Karpas-422 (cell line): ENCODE measurements at regions not wholly inside any gene's neighbourhood (a gene's known extent, or its start where the extent isn't known, plus 50 kb on each side); places are given as distances from the start of the nearest gene placed in this dataset.

Experiments used
- DNase-seq: peaks from one replicate; pipeline ENCODE4 v3.0.0-alpha.2; 2015
- H2AFZ ChIP-seq: fragments of 200-600 bp; sonication (generic); 2 replicates; pipeline ENCODE4 v1.6.1; 2014; ENCODE audit warnings: antibody characterized with exemption, low read length, mixed read lengths
- H3K27ac ChIP-seq: fragments of 200-600 bp; sonication (generic); 2 replicates; pipeline ENCODE4 v1.5.1; 2014; ENCODE audit warnings: mild to moderate bottlenecking, low read length, moderate library complexity
- H3K27me3 ChIP-seq: fragments of 200-600 bp; sonication (generic); 2 replicates; pipeline ENCODE4 v1.6.1; 2014; ENCODE audit warnings: low read length, mixed read lengths
- H3K36me3 ChIP-seq: fragments of 200-600 bp; sonication (generic); 2 replicates; pipeline ENCODE4 v1.6.1; 2014; ENCODE audit warnings: low read length, mixed read lengths; ENCODE audit not compliant: insufficient read depth
- H3K4me1 ChIP-seq: fragments of 200-600 bp; sonication (generic); 2 replicates; pipeline ENCODE4 v1.6.1; 2014; ENCODE audit warnings: mild to moderate bottlenecking, low read length, mixed read lengths
- H3K4me2 ChIP-seq: fragments of 200-600 bp; sonication (generic); 2 replicates; pipeline ENCODE4 v1.6.1; 2014; ENCODE audit warnings: low read length, low read depth, mild to moderate bottlenecking; ENCODE audit not compliant: poor library complexity, severe bottlenecking
- H3K4me3 ChIP-seq: fragments of 200-600 bp; sonication (generic); 2 replicates; pipeline ENCODE4 v1.5.1; 2014; ENCODE audit warnings: mild to moderate bottlenecking, antibody characterized with exemption, low read length, mixed read lengths
- H3K79me2 ChIP-seq: fragments of 200-600 bp; sonication (generic); 2 replicates; pipeline ENCODE4 v1.6.1; 2014; ENCODE audit warnings: mild to moderate bottlenecking, low read length, mixed read lengths
- H3K9ac ChIP-seq: fragments of 200-600 bp; sonication (generic); 2 replicates; pipeline ENCODE4 v1.6.0; 2014; ENCODE audit warnings: low read length
- H3K9me2 ChIP-seq: fragments of 200-600 bp; sonication (generic), shearing (Covaris generic); replicated peaks from 2 replicates; pipeline ENCODE4 v1.6.0; 2014; ENCODE audit warnings: mild to moderate bottlenecking, low read length, moderate library complexity; ENCODE audit not compliant: insufficient read depth
- H3K9me3 ChIP-seq: fragments of 300-700, 200-600 bp; sonication (generic); 2 replicates; pipeline ENCODE4 v1.6.1; 2014; ENCODE audit warnings: low read length, mixed read lengths
- H4K20me1 ChIP-seq: fragments of 200-600 bp; sonication (generic); 2 replicates; pipeline ENCODE4 v1.6.1; 2014; ENCODE audit warnings: mild to moderate bottlenecking, antibody characterized with exemption, low read length, low read depth; ENCODE audit not compliant: insufficient read depth

GRCh38 chr1:228865627-228866330, 130.5 kb downstream of the RHOU start:
- Histone ChIP-seq H3K4me2 (no peak overlapping the region), H3K9me2 (no peaks in the 10 kb centered on the region), H3K4me3 (no peak overlapping the region), H3K4me1 (no peaks in the 10 kb centered on the region), H3K27ac (no peak overlapping the region), H3K9me3 (no peaks in the 10 kb centered on the region), H3K27me3 (no peaks in the 10 kb centered on the region), H3K36me3 (no peaks in the 10 kb centered on the region), H4K20me1 (no peaks in the 10 kb centered on the region), H3K9ac (no peak overlapping the region), H2AFZ (no peak overlapping the region), H3K79me2 (no peaks in the 10 kb centered on the region)
- no peak for DNase-seq

- no peaks in the 10 kb centered on the region for H3K9me2 ChIP-seq
- H2AFZ ChIP-seq: no peak overlapping the region
- no peaks in the 10 kb centered on the region for H3K36me3 ChIP-seq
- H3K4me1 ChIP-seq: no peaks in the 10 kb centered on the region
- H3K9ac ChIP-seq: no peak overlapping the region
- H3K27ac ChIP-seq: no peak overlapping the region
- H3K79me2 ChIP-seq: no peaks in the 10 kb centered on the region
- H3K9me3 ChIP-seq: no peaks in the 10 kb centered on the region
- no peak overlapping the region for H3K4me3 ChIP-seq
- H3K4me2 ChIP-seq: no peak overlapping the region
- H4K20me1 ChIP-seq: no peaks in the 10 kb centered on the region
- DNase-seq: no peak
- no peaks in the 10 kb centered on the region for H3K27me3 ChIP-seq
Observed at GRCh38 chr1:228866468-228866867, 131.2 kb downstream of the RHOU start.

GRCh38 chr1:228867108-228867950, 132.1 kb downstream of the RHOU start:
- Histone ChIP-seq H3K9me3 (no peaks in the 10 kb centered on the region), H3K4me1 (no peaks in the 10 kb centered on the region), H3K36me3 (no peaks in the 10 kb centered on the region), H3K9ac (no peak overlapping the region), H3K9me2 (no peaks in the 10 kb centered on the region), H3K27me3 (no peaks in the 10 kb centered on the region), H3K79me2 (no peaks in the 10 kb centered on the region), H3K27ac (no peak overlapping the region), H3K4me3 (no peak overlapping the region), H3K4me2 (no peak overlapping the region), H2AFZ (no peak overlapping the region), H4K20me1 (no peaks in the 10 kb centered on the region)
- DNase-seq: no peak

- Histone ChIP-seq H3K9ac (no peak overlapping the region), H3K4me2 (no peak overlapping the region), H3K9me3 (no peaks in the 10 kb centered on the region), H3K4me1 (no peaks in the 10 kb centered on the region), H3K4me3 (no peak overlapping the region), H3K27me3 (no peaks in the 10 kb centered on the region), H2AFZ (no peak overlapping the region), H3K9me2 (no peaks in the 10 kb centered on the region), H4K20me1 (no peaks in the 10 kb centered on the region), H3K36me3 (no peaks in the 10 kb centered on the region), H3K27ac (no peak overlapping the region), H3K79me2 (no peaks in the 10 kb centered on the region)
- no peak for DNase-seq
Observed at GRCh38 chr1:228867951-228868730, 132.9 kb downstream of the RHOU start.

GRCh38 chr1:228868731-228869024, 133.4 kb downstream of the RHOU start:
- no peaks in the 10 kb centered on the region for H3K4me1 ChIP-seq
- H3K36me3 ChIP-seq: no peaks in the 10 kb centered on the region
- H3K9ac ChIP-seq: no peak overlapping the region
- no peak overlapping the region for H3K4me2 ChIP-seq
- no peak for DNase-seq
- no peaks in the 10 kb centered on the region for H3K9me2 ChIP-seq
- H2AFZ ChIP-seq: no peak overlapping the region
- no peaks in the 10 kb centered on the region for H4K20me1 ChIP-seq
- no peaks in the 10 kb centered on the region for H3K27me3 ChIP-seq
- H3K79me2 ChIP-seq: no peaks in the 10 kb centered on the region
- no peaks in the 10 kb centered on the region for H3K9me3 ChIP-seq
- no peak overlapping the region for H3K4me3 ChIP-seq
- no peak overlapping the region for H3K27ac ChIP-seq

DNA sequence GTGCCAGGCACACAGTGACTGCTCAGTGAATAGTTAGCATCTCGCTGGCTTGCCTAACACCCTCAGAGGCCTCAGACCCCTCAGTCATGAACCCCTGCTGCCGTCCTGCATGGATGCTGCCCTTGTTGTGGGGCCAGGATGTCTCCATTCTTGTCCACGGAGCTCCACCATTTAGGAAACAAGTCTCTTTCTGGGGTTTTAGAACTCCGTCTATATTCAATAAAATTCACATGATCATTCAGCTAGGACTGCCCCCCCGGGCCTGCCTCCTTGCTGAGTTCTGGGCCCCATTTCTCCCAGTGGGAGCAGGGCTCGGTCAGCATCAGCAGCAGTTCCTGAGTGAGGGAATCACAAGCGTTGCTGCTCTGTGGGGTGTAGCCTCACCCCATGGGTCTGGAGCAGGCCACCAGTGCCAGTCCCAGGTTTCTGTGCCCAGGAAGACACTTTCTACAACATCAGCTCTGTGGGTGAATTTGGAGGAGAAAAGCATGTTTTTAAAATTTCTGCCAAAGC, 134.1 kb downstream of the RHOU start:
- Histone ChIP-seq H3K27ac (no peak overlapping the region), H3K9me3 (no peaks in the 10 kb centered on the region), H3K36me3 (no peaks in the 10 kb centered on the region), H3K4me1 (no peaks in the 10 kb centered on the region), H3K9ac (no peak overlapping the region), H4K20me1 (no peaks in the 10 kb centered on the region), H3K27me3 (no peaks in the 10 kb centered on the region), H2AFZ (no peak overlapping the region), H3K4me2 (no peak overlapping the region), H3K9me2 (no peaks in the 10 kb centered on the region), H3K79me2 (no peaks in the 10 kb centered on the region), H3K4me3 (no peak overlapping the region)
- DNase-seq: no peak

GRCh38 chr1:228870041-228870713, 134.9 kb downstream of the RHOU start:
- H3K4me3 ChIP-seq: no peak overlapping the region
- H3K27ac ChIP-seq: no peak overlapping the region
- no peaks in the 10 kb centered on the region for H3K27me3 ChIP-seq
- no peaks in the 10 kb centered on the region for H3K4me1 ChIP-seq
- H3K36me3 ChIP-seq: no peaks in the 10 kb centered on the region
- DNase-seq: no peak
- H3K9ac ChIP-seq: no peak overlapping the region
- H2AFZ ChIP-seq: no peak overlapping the region
- H3K9me3 ChIP-seq: no peaks in the 10 kb centered on the region
- H3K4me2 ChIP-seq: no peak overlapping the region
- no peaks in the 10 kb centered on the region for H4K20me1 ChIP-seq
- no peaks in the 10 kb centered on the region for H3K79me2 ChIP-seq
- H3K9me2 ChIP-seq: no peaks in the 10 kb centered on the region
